Colonic mucosa (tissue), 4 donors: ENCODE measurements at regions not wholly inside any gene's neighbourhood (a gene's known extent, or its start where the extent isn't known, plus 50 kb on each side); places are given as distances from the start of the nearest gene placed in this dataset.
A peak's percentile ranks its signal among the peaks of the same experiment; 100 is the strongest.

Experiments
- DNase-seq: peaks from one replicate; pipeline ENCODE4 v3.0.0-alpha.2; 2020
- H3K27ac ChIP-seq: fragments of 200-600 bp; one replicate; pipeline ENCODE4 v1.8.0; 2021
- H3K27me3 ChIP-seq: fragments of 200-600 bp; one replicate; pipeline ENCODE4 v1.8.0; 2021
- H3K36me3 ChIP-seq: fragments of 200-600 bp; one replicate; pipeline ENCODE4 v1.8.0; 2021
- H3K4me1 ChIP-seq: fragments of 200-600 bp; one replicate; pipeline ENCODE4 v1.8.0; 2021; ENCODE audit warnings: mild to moderate bottlenecking
- H3K4me3 ChIP-seq: fragments of 200-600 bp; one replicate; pipeline ENCODE4 v1.8.0; 2021
- H3K9ac ChIP-seq, 2 donors: one replicate each; pipeline ENCODE4 v1.7.0; 2013; ENCODE audit warnings: control low read depth in 2 of 2, low read depth in 2 of 2, low read length in 2 of 2
- H3K9me3 ChIP-seq: fragments of 200-600 bp; one replicate; pipeline ENCODE4 v1.8.0; 2021
- intact Hi-C: fragments of 100-400 bp; cut with DNase I; formaldehyde crosslinking; loops from one replicate; pipeline ENCODE4 v1.14.1; 2022
- TF ChIP-seq, protein P1 (sequence below): fragments of 200-600 bp; IDR thresholded peaks from one replicate; pipeline ENCODE4 v1.8.0; 2022; ENCODE audit warnings: antibody characterized with exemption, mild to moderate bottlenecking
- donor health status: healthy.
- donor health status: DM: no; HTN: no; CAD: no.
- donor health status: DM: no; HTN: no; CAD: no.

DNA sequence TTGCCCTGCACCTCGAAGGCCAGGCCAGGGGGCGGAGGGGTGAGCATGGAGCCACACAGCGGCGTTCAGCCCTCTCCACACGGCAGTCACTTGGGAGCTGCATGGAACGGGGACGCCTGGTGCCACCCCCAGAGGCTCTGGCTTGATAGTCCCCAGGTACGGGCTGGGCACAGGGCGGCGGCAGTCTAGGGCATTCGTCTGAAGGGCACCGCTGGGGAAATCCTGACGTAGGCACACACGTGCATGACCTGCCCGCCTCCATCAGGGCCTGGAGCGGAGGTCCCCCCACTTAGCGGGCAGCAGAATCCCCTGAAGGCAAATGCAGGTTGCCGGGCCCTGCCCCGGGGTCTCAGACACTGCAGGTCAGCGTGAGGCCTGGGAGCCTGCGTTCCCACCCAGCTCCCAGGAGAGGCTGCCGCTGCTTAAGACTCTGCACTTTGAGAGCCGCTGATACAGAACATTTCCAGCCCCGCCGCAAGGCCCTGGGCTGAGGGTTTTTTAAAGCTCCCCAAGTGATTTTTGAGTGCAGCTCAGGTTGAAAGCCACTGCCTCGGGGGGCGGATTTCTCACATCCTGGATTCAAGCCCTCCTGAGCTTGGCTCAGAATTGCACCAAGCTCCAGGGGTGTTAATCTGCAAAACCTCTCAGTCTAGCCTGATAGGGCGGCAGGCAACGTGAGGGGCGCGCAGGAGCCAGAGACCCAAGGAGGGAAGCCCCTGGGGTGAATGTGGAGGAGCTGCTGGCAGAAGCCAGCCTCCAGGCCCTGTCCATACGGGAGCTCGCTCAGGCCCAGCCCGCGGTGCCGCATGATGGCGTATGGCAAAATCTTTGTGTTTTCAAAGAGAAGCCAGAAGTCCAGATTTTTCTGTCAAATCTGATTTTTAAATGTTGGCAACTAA lies 182.3 kb upstream of the GSE1 start:
- Histone ChIP-seq H3K9ac (no peak overlapping the region), H3K9me3 (no peaks in the 10 kb centered on the region), H3K4me3 (no peak overlapping the region), H3K27ac (no peak overlapping the region), H3K4me1 (no peaks in the 10 kb centered on the region), H3K27me3 (no peaks in the 10 kb centered on the region), H3K36me3 (no peaks in the 10 kb centered on the region)
- peak; percentile 15 for DNase-seq
- intact Hi-C loops = no loop called here
- TF ChIP-seq, protein P1, sequence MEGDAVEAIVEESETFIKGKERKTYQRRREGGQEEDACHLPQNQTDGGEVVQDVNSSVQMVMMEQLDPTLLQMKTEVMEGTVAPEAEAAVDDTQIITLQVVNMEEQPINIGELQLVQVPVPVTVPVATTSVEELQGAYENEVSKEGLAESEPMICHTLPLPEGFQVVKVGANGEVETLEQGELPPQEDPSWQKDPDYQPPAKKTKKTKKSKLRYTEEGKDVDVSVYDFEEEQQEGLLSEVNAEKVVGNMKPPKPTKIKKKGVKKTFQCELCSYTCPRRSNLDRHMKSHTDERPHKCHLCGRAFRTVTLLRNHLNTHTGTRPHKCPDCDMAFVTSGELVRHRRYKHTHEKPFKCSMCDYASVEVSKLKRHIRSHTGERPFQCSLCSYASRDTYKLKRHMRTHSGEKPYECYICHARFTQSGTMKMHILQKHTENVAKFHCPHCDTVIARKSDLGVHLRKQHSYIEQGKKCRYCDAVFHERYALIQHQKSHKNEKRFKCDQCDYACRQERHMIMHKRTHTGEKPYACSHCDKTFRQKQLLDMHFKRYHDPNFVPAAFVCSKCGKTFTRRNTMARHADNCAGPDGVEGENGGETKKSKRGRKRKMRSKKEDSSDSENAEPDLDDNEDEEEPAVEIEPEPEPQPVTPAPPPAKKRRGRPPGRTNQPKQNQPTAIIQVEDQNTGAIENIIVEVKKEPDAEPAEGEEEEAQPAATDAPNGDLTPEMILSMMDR = no peak

- DNase-seq = peak; percentile 14
- H3K4me3 ChIP-seq = no peak overlapping the region
Observed at GRCh38 chr16:85431431-85432124, 181.5 kb upstream of the GSE1 start.

DNA sequence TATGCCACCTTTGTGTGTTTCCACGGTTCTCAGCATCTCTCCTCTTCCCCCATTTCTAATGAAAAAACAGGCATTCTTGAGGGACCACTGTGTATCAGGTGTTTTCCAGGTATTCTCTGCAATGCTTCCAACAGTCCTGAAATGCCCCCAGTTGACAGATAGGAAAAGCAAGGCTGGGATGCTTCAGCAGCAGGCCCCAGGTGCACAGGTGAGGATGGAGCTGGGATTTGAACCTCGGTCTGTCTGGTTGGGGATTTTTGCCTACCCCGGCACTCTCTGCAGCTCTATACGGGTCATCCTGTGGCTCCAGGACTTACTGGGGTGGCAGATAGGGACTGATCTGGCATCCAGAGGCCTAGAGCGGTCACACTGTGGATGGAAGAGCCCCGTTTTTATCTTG lies 180.5 kb upstream of the GSE1 start:
- Histone ChIP-seq H3K27me3 (no peaks in the 10 kb centered on the region), H3K4me3 (no peak overlapping the region), H3K27ac (no peak overlapping the region), H3K36me3 (no peaks in the 10 kb centered on the region), H3K9ac (no peak overlapping the region), H3K4me1 (peaks cover 14% of the 10 kb centered on the region), H3K9me3 (no peaks in the 10 kb centered on the region)
- TF ChIP-seq, protein P1 = no peak
- DNase-seq = no peak
- intact Hi-C loops = no loop called here

More at GRCh38 chr16:85431431-85432124, 181.5 kb upstream of the GSE1 start:
- Histone ChIP-seq H3K9me3 (no peaks in the 10 kb centered on the region), H3K4me1 (peaks cover 5% of the 10 kb centered on the region), H3K27me3 (no peaks in the 10 kb centered on the region), H3K9ac (no peak overlapping the region), H3K36me3 (no peaks in the 10 kb centered on the region), H3K27ac (no peak overlapping the region)
- TF ChIP-seq, protein P1 = no peak
- intact Hi-C loops = no loop called here

GRCh38 chr16:85433477-85433876 lies 179.6 kb upstream of the GSE1 start:
- H3K27ac ChIP-seq = no peak overlapping the region
- intact Hi-C loops = no loop called here
- no peaks in the 10 kb centered on the region for H3K36me3 ChIP-seq
- no peaks in the 10 kb centered on the region for H3K27me3 ChIP-seq
- H3K9ac ChIP-seq = no peak overlapping the region
- peaks cover 19% of the 10 kb centered on the region for H3K4me1 ChIP-seq
- DNase-seq = no peak
- no peak overlapping the region for H3K4me3 ChIP-seq
- H3K9me3 ChIP-seq = no peaks in the 10 kb centered on the region
- TF ChIP-seq, protein P1 = no peak

DNA sequence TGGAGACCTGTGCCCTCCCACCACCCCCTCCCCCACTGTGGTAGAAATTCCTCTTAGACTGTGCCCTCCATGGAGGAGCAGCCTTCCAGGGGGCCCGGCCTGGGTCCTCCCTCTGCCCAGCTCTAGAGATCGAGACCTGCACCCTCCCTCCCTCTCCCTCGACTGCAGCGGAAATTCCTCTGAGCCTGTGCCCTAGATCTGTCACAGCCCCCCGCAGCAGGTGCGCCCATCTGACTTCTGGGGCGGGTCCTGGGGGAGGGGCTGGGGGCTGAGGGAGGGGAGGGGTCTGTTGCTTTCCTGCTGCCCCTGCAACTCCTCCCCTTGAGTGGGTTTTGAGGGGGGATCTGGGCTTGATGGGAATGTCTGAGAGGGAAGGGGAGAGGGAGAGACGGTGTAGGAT lies 177.8 kb upstream of the GSE1 start:
- no peak overlapping the region for H3K27ac ChIP-seq
- DNase-seq = no peak
- H3K4me1 ChIP-seq = peaks cover 19% of the 10 kb centered on the region
- H3K9ac ChIP-seq = peak overlapping the region in 1 of 2 donors; percentile 75
- H3K4me3 ChIP-seq = no peak overlapping the region
- no peaks in the 10 kb centered on the region for H3K27me3 ChIP-seq
- no peaks in the 10 kb centered on the region for H3K9me3 ChIP-seq
- intact Hi-C loops = no loop called here
- no peaks in the 10 kb centered on the region for H3K36me3 ChIP-seq
- TF ChIP-seq, protein P1 = no peak
